Bronchial epithelial cell (primary cell): ENCODE measurements at regions not wholly inside any gene's neighbourhood (a gene's known extent, or its start where the extent isn't known, plus 50 kb on each side); places are given as distances from the start of the nearest gene placed in this dataset.

Experiments used
- DNase-seq: peaks from one replicate; pipeline ENCODE4 v3.0.0-alpha.2; 2010; ENCODE audit warnings: low read depth
- FAIRE-seq: peaks from 2 replicates; lab custom pipeline; 2011; peaks lifted over from hg19 to GRCh38; lab: Jason Lieb, UNC
- H3K27me3 ChIP-seq: 2 replicates; pipeline ENCODE4 v1.5.1; 2011; ENCODE audit warnings: low read length; ENCODE audit not compliant: control insufficient read depth, insufficient read depth
- H3K36me3 ChIP-seq: 2 replicates; pipeline ENCODE4 v1.5.1; 2011; ENCODE audit warnings: low read length; ENCODE audit not compliant: control insufficient read depth, insufficient read depth
- H3K4me3 ChIP-seq: 2 replicates; pipeline ENCODE4 v1.5.1; 2011; ENCODE audit warnings: mild to moderate bottlenecking, low read depth, low read length, control low read depth
- CTCF ChIP-seq: IDR thresholded peaks from 2 replicates; pipeline ENCODE4 v1.5.1; 2011; ENCODE audit warnings: mild to moderate bottlenecking, moderate library complexity, low read length, control low read depth, inconsistent platforms; ENCODE audit not compliant: insufficient read depth, severe bottlenecking

- Histone ChIP-seq H3K27me3 (no peaks in the 10 kb centered on the region), H3K4me3 (no peak overlapping the region), H3K36me3 (no peaks in the 10 kb centered on the region)
- TF ChIP-seq CTCF, result no peak
- DNase-seq, result no peak
- no peak for FAIRE-seq
Observed at GRCh38 chr1:199741586-199741985, 285.9 kb upstream of the NR5A2 start.

DNA sequence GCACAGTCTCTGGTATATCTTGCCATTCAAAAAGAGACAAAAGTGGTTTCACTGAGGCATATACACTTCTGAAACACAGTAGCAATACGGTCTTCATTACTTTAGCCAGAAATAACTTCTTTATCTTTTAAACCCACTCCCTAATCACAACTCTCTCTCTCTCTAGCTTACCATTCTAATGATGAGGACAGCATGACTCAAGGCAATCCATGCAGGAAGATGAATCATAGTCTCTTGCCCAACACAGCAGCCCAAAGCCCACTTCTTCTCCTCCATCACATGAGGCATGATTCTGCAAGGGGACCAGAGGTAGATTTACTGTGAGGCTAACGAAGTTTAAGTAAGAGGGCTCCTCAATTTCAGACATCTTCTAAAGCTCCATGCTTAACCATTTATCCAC, 285.0 kb upstream of the NR5A2 start:
- no peaks in the 10 kb centered on the region for H3K36me3 ChIP-seq
- H3K27me3 ChIP-seq, result no peaks in the 10 kb centered on the region
- no peak overlapping the region for H3K4me3 ChIP-seq
- no peak for TF ChIP-seq CTCF
- DNase-seq (peak; percentile 98), FAIRE-seq (peak; percentile 13)

DNA sequence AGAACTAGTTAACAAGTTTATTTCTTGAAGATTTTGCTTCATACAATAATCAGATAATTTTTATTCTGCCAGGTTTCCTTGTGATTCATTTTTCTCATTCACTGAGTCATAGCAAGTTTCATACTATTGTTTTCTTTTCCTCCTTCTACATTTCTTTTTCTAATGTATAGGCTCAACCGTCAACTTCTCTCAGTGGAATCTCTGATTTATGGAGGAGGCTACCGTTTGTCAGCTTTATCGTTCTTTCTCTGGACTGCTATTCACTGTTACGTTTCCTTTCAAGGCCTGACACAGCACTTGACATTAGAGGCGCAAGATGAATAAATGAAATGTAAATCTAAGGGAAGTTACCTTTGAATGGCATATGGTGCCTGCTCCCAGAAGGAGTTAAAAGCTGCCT, 284.3 kb upstream of the NR5A2 start:
- DNase-seq, result peak; percentile 74
- TF ChIP-seq CTCF, result no peak
- Histone ChIP-seq H3K27me3 (no peaks in the 10 kb centered on the region), H3K36me3 (no peaks in the 10 kb centered on the region), H3K4me3 (no peak overlapping the region)
- FAIRE-seq, result no peak

DNA sequence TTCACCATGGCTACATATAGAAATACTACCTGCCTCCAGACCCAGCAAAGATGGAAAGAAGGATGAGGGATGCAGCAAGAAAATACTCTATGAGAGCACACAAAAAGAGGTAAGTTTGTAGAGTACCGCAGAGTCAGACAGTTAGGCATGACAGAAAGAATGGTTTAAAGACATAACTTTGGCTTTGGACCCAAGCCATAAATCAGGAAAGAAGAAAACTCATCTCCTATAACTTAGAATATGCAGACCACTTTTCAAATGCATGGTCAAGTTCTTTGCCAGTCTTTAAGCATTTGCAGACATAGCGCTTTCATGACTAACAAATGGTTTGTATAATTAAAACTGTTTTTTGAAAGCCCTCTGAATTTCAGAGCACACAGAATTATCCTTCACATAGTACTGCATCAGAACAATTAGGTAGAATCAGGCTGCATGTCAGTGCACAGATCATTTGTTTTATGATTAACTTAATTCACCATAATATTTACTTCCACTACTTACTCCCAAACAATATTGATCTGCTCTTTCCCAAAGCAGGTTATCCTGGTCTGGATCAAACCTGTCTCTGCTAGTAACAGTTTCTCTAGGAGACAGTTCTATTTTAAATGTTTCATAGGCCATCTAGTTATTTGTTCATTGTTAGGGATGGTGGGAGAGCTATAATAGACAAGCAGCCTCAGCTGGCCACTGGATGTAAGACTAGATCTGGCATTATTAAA, 280.7 kb upstream of the NR5A2 start:
- H3K4me3 ChIP-seq, result no peak overlapping the region
- FAIRE-seq (no peak), DNase-seq (no peak)
- no peak for TF ChIP-seq CTCF
- H3K36me3 ChIP-seq, result no peaks in the 10 kb centered on the region
- no peaks in the 10 kb centered on the region for H3K27me3 ChIP-seq

DNA sequence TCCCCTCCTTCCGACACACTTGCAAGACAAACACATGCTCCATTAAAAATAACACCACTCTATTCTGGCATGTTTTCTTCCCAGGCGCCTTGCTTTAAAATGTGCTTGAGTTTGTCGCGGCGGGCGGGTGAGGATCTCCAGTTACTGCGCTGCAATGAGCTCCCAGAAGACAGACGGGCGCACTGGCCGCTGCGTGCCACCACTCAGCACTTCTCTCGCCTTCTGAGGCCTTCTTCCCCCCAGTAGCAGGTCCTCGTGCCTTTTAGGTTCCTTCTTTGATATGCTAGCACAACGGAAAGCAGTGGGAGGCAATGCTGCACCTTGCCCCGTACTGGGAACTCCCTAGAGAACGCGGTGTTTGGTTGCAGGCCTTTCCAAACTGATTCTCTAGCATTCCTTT, 279.5 kb upstream of the NR5A2 start:
- TF ChIP-seq CTCF, result no peak
- H3K4me3 ChIP-seq, result no peak overlapping the region
- no peaks in the 10 kb centered on the region for H3K36me3 ChIP-seq
- FAIRE-seq (peak; percentile 28), DNase-seq (no peak)
- H3K27me3 ChIP-seq, result no peaks in the 10 kb centered on the region

- H3K27me3 ChIP-seq, result no peaks in the 10 kb centered on the region
- no peaks in the 10 kb centered on the region for H3K36me3 ChIP-seq
- FAIRE-seq (no peak), DNase-seq (no peak)
- no peak overlapping the region for H3K4me3 ChIP-seq
- TF ChIP-seq CTCF, result no peak
Observed at GRCh38 chr1:199751506-199751905, 276.0 kb upstream of the NR5A2 start.
